Loucy (cell line): ENCODE measurements at regions not wholly inside any gene's neighbourhood (a gene's known extent, or its start where the extent isn't known, plus 50 kb on each side); places are given as distances from the start of the nearest gene placed in this dataset.
"Not testable (repeated sequence)": the region's sequence is repeated elsewhere in the genome, so short reads cannot be mapped to it uniquely, and the experiment has no call there.

Source experiments
- H2AFZ ChIP-seq: fragments of 200-600 bp; sonication (generic); 2 replicates; pipeline ENCODE4 v1.6.0; 2016; ENCODE audit warnings: antibody characterized with exemption, mild to moderate bottlenecking, low read length, moderate library complexity
- H3F3A ChIP-seq: fragments of 200-600 bp; 2 replicates; pipeline ENCODE4 v1.6.0; 2016; ENCODE audit warnings: antibody characterized with exemption, low read depth, mild to moderate bottlenecking
- H3K27me3 ChIP-seq: fragments of 200-600 bp; sonication (generic); 2 replicates; pipeline ENCODE4 v1.6.1; 2014; ENCODE audit warnings: low read length, mild to moderate bottlenecking; ENCODE audit not compliant: insufficient read depth, poor library complexity, severe bottlenecking
- H3K36me3 ChIP-seq: fragments of 200-600 bp; sonication (generic); 2 replicates; pipeline ENCODE4 v1.6.1; 2016; ENCODE audit warnings: low read length; ENCODE audit not compliant: insufficient read depth
- H3K4me1 ChIP-seq: fragments of 200-600 bp; sonication (generic); 2 replicates; pipeline ENCODE4 v1.5.1; 2014; ENCODE audit warnings: low read length, mild to moderate bottlenecking; ENCODE audit not compliant: insufficient read depth, poor library complexity, severe bottlenecking
- H3K4me2 ChIP-seq: fragments of 200-600 bp; sonication (generic); 2 replicates; pipeline ENCODE4 v1.6.0; 2014; ENCODE audit warnings: antibody characterized with exemption, low read length, low read depth, mild to moderate bottlenecking; ENCODE audit not compliant: poor library complexity, severe bottlenecking
- H3K4me3 ChIP-seq: fragments of 200-600 bp; sonication (generic); 2 replicates; pipeline ENCODE4 v1.5.1; 2014; ENCODE audit warnings: low read length, mild to moderate bottlenecking, mixed read lengths; ENCODE audit not compliant: poor library complexity, severe bottlenecking
- H3K79me2 ChIP-seq: fragments of 200-600 bp; sonication (generic); 2 replicates; pipeline ENCODE4 v1.6.1; 2014; ENCODE audit warnings: low read length; ENCODE audit not compliant: insufficient read depth
- H3K9ac ChIP-seq: fragments of 200-600 bp; sonication (generic); 2 replicates; pipeline ENCODE4 v1.6.0; 2014; ENCODE audit warnings: mild to moderate bottlenecking, low read depth, low read length, moderate library complexity; ENCODE audit not compliant: poor library complexity, severe bottlenecking
- H3K9me2 ChIP-seq: fragments of 200-600 bp; sonication (generic); replicated peaks from 2 replicates; pipeline ENCODE4 v1.6.1; 2016; ENCODE audit warnings: low read depth, low read length, mixed read lengths
- H3K9me3 ChIP-seq: fragments of 200-600 bp; sonication (generic); 2 replicates; pipeline ENCODE4 v1.6.1; 2014; ENCODE audit warnings: mild to moderate bottlenecking, antibody characterized with exemption, low read length, low read depth; ENCODE audit not compliant: insufficient read depth
- H4K20me1 ChIP-seq: fragments of 200-600 bp; sonication (generic); 2 replicates; pipeline ENCODE4 v1.6.0; 2014; ENCODE audit warnings: antibody characterized with exemption, low read length, mild to moderate bottlenecking; ENCODE audit not compliant: insufficient read depth, poor library complexity, severe bottlenecking
- EZH2phosphoT487 ChIP-seq: fragments of 200-600 bp; IDR thresholded peaks from 2 replicates; pipeline ENCODE4 v1.6.1; 2018; ENCODE audit warnings: antibody characterized with exemption, mild to moderate bottlenecking, moderate library complexity, borderline replicate concordance
- TF ChIP-seq, protein P1 (sequence below): fragments of 200-600 bp; sonication (generic); conservative IDR thresholded peaks from 2 replicates; pipeline ENCODE4 v1.5.1; 2014; ENCODE audit warnings: mild to moderate bottlenecking, antibody characterized with exemption, low read length

- H2AFZ ChIP-seq = no peak overlapping the region
- H3K4me1 ChIP-seq = no peaks in the 10 kb centered on the region
- no peaks in the 10 kb centered on the region for H3K36me3 ChIP-seq
- H3K79me2 ChIP-seq = no peaks in the 10 kb centered on the region
- no peaks in the 10 kb centered on the region for H3K9me2 ChIP-seq
- H3K27me3 ChIP-seq = no peaks in the 10 kb centered on the region
- no peaks in the 10 kb centered on the region for H3K9me3 ChIP-seq
- no peaks in the 10 kb centered on the region for H4K20me1 ChIP-seq
- no peak overlapping the region for H3K4me3 ChIP-seq
- H3K4me2 ChIP-seq = no peak overlapping the region
- TF ChIP-seq EZH2phosphoT487 = no peak
- TF ChIP-seq, protein P1, sequence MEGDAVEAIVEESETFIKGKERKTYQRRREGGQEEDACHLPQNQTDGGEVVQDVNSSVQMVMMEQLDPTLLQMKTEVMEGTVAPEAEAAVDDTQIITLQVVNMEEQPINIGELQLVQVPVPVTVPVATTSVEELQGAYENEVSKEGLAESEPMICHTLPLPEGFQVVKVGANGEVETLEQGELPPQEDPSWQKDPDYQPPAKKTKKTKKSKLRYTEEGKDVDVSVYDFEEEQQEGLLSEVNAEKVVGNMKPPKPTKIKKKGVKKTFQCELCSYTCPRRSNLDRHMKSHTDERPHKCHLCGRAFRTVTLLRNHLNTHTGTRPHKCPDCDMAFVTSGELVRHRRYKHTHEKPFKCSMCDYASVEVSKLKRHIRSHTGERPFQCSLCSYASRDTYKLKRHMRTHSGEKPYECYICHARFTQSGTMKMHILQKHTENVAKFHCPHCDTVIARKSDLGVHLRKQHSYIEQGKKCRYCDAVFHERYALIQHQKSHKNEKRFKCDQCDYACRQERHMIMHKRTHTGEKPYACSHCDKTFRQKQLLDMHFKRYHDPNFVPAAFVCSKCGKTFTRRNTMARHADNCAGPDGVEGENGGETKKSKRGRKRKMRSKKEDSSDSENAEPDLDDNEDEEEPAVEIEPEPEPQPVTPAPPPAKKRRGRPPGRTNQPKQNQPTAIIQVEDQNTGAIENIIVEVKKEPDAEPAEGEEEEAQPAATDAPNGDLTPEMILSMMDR = no peak
- no peaks in the 10 kb centered on the region for H3F3A ChIP-seq
- no peak overlapping the region for H3K9ac ChIP-seq
Observed at GRCh38 chr14:85016496-85016895, 513.4 kb upstream of the FLRT2 start.

DNA sequence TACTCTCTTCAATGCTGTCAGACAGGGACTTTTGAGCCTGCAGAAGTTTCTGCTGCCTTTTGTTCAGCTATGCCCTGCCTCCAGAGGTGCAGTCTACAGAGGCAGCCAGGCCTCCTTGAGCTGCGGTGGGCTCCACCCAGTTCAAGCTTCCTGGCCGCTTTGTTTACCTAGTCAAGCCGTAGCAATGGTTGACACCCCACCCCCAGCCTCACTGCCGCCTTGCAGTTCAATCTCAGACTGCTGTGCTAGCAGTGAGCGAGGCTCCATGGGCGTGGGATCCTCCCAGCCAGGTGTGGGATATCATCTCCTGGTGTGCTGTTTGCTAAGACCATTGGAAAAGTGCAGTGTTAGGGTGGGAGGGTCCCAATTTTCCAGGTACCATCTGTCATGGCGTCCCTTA is 506.1 kb upstream of the FLRT2 start:
- H3K9me3 ChIP-seq, H3K9me2 ChIP-seq, H3K79me2 ChIP-seq, H4K20me1 ChIP-seq, H3F3A ChIP-seq, H2AFZ ChIP-seq, H3K36me3 ChIP-seq, H3K9ac ChIP-seq, H3K4me2 ChIP-seq, H3K4me1 ChIP-seq, H3K27me3 ChIP-seq, H3K4me3 ChIP-seq: not testable (repeated sequence)

DNA sequence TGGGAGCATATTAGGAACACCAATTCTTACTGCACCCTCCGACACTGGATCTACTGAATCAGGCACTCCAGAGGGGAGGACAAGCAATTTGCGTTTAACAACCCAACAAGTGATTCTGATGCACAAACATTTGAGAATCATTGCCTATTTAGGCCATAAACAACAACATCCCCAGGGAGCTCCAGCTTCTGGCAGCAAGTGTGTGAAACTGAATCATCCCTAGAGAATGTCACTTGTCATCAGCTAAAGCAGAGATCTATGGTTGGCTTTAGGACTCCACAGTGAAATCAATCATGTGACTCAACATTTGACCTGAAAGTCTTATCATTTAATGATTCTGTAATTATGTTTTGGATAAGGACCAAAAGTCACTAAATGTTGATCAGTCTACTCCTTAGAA is 505.0 kb upstream of the FLRT2 start:
- Histone ChIP-seq H3K9me3 (no peaks in the 10 kb centered on the region), H2AFZ (no peak overlapping the region), H3K4me1 (no peaks in the 10 kb centered on the region), H4K20me1 (no peaks in the 10 kb centered on the region), H3K79me2 (no peaks in the 10 kb centered on the region), H3K4me2 (no peak overlapping the region), H3K9ac (no peak overlapping the region), H3K36me3 (no peaks in the 10 kb centered on the region), H3F3A (no peaks in the 10 kb centered on the region), H3K27me3 (no peaks in the 10 kb centered on the region), H3K4me3 (no peak overlapping the region), H3K9me2 (no peaks in the 10 kb centered on the region)
- TF ChIP-seq, protein P1 = no peak
- TF ChIP-seq EZH2phosphoT487 = no peak

DNA sequence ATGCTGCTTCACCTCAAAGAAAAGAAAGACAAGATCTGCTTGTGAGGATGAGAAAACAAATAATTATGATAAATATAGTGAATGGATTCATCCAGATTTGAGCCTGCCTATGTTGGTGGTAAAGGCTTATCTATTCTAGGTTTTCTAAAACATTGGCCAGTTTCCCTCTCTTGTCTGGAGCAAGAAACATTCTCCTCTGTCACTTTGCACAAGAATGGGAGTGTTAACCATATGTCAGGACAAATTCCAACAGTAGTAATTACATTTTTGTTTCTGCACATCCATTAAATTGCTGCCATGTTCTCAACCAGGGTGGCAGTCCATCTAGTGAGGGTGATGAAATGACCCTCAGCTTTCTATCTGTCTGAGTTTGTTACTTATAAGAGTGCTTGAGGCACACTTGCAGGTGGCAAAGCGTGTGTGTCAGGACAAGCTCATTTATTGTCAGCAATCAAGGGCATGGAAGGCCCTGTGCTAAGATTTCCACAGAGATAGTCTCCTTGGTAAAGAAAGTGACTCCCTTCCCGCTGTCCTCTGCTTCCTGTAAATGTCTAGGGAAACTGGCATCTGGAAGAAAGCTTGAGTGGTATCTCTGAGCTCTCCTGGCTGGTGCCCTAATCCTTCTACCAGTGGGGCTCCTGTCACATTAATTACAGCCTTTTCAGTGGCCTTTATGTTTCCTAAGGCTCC is 502.1 kb upstream of the FLRT2 start:
- H3K4me3 ChIP-seq = no peak overlapping the region
- no peaks in the 10 kb centered on the region for H3K36me3 ChIP-seq
- H3K4me2 ChIP-seq = no peak overlapping the region
- no peaks in the 10 kb centered on the region for H4K20me1 ChIP-seq
- no peak overlapping the region for H2AFZ ChIP-seq
- H3K79me2 ChIP-seq = no peaks in the 10 kb centered on the region
- H3K9me3 ChIP-seq = no peaks in the 10 kb centered on the region
- no peak overlapping the region for H3K9ac ChIP-seq
- TF ChIP-seq, protein P1 = no peak
- no peak for TF ChIP-seq EZH2phosphoT487
- no peaks in the 10 kb centered on the region for H3K27me3 ChIP-seq
- H3K9me2 ChIP-seq = no peaks in the 10 kb centered on the region
- no peaks in the 10 kb centered on the region for H3F3A ChIP-seq
- H3K4me1 ChIP-seq = no peaks in the 10 kb centered on the region
